Right hindlimb (tissue), 1 donor: ENCODE measurements at regions not wholly inside any gene's neighbourhood (a gene's known extent, or its start where the extent isn't known, plus 50 kb on each side); places are given as distances from the start of the nearest gene placed in this dataset.
A peak's percentile ranks its signal among the peaks of the same experiment; 100 is the strongest.
"Not testable (repeated sequence)": the region's sequence is repeated elsewhere in the genome, so short reads cannot be mapped to it uniquely, and the experiment has no call there.

Experiments used
- DNase-seq: peaks from one replicate; pipeline ENCODE4 v3.0.0-alpha.2; 2018

DNA sequence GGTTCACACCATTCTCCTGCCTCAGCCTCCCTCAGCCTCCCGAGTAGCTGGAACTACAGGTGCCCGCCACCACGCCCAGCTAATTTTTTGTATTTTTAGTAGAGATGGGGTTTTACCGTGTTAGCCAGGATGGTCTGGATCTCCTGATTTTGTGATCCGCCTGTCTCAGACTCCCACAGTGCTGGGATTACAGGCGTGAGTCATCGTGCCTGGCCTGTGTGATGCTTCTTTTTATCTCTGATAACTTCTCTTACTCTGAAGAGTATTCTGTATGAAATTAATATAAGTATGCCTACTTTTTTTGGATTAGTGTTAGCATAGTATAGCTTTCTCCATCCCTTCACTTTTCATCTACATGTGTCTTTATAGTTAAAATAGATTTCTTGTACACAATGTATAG lies 180.8 kb upstream of the GALNT15 start:
- not testable (repeated sequence) for DNase-seq

DNA sequence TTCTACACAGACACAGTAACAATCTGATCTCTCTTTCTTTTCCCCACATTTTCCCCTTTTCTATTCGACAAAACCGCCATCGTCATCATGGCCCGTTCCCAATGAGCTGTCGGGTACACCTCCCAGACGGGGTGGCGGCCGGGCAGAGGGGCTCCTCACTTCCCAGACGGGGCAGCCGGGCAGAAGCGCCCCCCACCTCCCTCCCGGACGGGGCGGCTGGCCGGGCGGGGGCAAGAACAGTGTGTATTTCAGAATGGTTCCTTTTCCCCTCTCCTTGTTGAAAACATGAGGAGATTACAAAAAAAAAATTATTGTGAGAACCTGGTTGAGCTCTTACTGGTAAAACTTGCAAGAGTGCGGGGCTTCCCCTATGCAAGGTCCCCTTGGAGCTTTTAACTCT lies 178.0 kb upstream of the GALNT15 start:
- DNase-seq = not testable (repeated sequence)

DNA sequence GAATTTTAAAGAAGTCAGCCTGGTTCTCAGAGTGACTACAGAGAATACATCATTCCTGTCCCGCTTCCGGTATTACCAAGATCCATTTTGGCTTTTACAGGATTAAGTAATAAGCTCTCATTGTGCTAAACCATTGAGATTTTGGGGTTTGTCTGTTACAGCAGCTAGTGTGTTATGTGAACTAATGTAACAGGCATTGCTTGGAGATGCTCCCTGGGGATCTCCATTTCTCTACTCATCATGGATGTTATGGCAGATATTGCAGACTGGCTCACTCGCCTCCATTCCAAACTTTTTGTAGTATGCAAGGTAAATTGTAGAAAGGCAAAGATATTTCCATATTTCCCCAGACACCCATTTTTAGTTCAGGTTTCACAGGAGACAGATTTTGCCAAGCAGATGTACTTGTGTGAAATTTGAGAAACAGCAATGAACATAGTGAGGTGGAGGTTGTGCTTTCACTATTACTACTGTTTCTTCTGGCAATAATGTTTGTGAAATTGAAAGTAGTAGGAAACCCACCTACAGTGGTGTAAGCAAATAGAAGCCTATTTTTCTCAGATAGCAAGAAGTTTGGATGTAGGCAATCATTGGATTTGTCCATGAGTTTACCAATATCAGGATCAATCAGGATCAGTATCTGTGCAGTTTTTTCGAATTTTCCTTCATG lies 177.1 kb upstream of the GALNT15 start:
- DNase-seq = no peak

DNA sequence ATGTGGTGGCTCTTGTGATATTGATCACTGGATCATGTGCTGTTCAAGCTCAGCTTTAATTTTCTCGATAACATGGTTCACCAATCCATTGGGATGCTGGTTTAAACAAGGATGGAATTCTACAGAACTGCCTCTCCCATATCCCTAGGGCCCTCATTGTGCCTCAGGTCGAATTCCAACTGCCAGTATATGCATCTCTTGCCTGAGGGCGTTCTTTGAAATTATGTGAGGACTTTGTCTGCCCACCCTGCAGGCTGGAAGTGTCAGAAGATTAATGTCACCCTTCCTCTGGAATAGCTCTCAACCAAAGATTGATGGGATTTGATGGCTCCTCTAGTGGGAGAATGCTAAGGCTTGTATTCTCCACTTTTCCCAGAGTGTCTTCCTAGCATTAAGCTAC lies 175.6 kb upstream of the GALNT15 start:
- no peak for DNase-seq

DNA sequence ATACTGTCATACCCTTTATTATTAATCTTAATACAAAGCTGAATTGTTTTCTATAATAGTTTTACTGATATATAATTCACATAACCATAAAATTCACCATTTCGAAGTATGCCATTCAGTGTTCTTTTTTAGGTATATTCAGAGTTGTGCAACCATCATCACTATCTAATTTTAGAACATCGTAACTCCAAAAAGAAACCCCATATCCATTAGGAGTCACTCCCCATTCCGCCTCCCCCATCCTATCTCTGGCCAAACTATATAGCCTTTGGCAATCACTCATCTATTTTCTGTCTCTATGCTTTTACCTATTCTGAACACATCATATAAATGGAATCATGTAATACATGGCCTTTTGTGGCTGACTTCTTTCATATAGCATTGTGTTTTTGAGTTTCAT lies 169.7 kb upstream of the GALNT15 start:
- DNase-seq = no peak

DNA sequence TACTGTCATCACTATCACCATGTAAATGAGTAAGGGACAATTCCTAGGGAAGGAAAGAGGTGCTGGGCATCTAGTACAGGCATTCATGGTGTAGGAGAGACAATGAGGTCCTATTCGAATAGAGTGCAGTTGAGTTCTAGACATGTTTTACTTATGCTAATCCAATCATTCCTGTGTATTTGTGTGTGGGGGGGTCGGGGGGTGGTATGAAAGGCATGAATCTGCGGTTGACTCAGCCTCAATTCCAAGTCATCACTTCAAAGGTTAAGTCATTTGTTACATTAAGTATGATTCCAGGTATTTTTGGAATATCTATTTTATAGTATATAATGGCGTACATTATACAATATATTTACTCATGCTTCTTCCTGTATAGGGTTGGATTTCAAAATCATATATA lies 163.1 kb upstream of the GALNT15 start:
- no peak for DNase-seq

DNA sequence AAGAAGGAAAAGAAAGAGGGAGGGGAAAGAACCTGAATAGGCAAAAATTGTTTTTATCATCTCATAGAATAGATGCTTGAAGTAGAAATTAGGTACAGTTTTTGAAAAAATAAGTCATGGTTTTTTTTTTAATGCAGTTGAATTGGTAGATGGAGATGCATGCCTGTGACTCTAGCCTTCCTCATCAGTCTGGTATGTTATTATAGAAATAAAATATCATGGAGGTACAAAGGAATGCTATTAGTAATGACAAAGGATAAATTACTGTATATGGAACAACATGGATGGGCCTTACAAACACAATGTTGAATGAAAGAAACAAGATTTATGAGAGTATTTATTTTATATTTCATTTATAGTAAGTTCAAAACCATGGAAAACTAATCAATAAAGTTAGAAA lies 162.4 kb upstream of the GALNT15 start:
- no peak for DNase-seq

DNA sequence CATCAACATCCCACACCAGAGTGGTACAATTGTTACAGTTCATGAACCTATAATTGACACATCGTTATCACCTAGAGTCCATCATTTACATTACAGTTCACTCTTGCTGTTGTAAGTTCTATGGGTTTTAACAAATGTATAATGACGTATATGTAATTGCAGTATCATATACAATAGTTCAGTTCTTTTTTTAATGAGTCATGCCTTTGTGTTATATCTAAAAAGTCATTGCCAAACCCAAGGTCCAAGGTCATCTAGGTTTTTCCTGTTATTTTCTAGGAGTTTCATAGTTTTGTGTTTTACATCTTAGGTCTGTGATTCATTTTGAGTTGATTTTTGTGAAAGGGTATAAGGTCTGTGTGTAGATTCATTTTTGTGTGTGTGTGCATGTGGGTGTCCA lies 160.9 kb upstream of the GALNT15 start:
- no peak for DNase-seq

DNA sequence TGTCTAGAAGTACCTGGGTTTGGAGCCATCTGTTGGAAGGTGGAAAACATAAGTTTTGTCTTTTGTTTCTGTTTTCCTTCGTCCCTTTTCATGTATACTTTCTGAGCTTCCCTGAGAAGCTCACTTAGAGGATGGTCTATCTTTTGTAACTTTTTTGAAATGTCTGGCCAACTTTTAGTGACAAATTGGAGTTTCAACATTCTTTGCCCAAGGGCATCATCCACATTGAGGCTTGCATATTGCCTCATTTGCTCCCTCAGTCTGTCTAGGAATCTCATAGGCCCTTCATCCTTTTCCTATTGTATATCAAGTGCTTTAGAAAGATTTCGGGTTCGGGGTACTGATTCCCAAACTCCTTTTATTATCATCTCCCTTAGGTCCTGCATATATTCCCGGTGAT lies 152.7 kb upstream of the GALNT15 start:
- not testable (repeated sequence) for DNase-seq

DNA sequence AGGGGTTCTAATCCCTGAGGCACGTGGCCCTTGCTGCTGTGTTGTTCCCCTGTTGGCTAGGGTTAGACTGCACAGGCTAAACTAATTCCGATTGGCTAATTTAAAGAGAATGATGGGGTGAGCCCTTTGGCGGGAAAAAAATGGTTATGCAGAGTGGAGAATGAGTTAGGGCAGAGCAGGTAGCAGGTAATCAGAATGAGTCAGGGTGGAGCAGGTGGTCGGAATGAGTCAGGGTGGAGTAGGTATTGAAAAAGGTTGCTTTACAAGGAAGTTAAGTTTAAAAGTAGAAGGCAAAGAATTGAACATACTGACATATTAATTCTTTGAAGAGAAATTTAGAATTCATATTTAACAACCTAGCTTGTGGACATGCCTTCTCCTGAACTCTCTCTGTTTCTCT lies 150.6 kb upstream of the GALNT15 start:
- DNase-seq = not testable (repeated sequence)

DNA sequence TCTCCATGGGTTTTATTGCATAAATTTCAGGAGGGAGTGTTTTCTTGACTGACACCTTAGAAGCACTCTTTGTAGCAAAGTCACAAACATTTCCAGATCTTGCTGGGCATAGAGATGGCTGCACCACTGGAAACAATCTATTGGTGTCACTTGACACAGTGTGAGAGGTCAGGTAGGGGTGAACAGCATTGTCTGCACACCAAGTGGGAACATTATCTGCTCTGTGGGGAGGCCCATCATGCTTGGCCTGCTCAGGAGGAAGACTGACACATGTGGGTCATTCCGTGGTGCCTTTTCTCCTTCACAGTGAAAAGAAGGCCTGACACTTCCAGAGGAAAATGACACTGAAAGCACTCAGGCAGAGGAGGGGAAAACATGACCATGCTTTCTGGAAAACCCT lies 149.9 kb upstream of the GALNT15 start:
- DNase-seq = no peak

DNA sequence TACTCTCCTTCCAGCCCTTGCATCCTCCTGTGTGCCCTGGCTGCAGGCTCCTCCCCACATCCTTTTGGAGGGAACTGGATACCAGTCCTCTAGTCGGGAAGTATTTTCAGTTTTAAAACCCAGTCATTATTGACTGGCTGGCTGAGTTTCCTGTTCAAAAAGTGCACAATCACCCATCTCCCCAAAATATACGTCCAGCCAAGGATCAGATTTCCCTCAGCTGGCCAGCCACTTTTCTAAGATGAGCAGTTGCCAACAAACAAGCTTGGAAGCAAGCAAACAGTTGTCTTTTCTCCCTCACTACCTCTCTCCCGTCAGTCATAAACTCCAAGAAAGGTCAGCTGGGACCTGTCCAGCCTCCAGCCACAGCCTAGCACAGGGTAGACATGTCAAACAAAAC lies 147.7 kb upstream of the GALNT15 start:
- peak; percentile 42 for DNase-seq

DNA sequence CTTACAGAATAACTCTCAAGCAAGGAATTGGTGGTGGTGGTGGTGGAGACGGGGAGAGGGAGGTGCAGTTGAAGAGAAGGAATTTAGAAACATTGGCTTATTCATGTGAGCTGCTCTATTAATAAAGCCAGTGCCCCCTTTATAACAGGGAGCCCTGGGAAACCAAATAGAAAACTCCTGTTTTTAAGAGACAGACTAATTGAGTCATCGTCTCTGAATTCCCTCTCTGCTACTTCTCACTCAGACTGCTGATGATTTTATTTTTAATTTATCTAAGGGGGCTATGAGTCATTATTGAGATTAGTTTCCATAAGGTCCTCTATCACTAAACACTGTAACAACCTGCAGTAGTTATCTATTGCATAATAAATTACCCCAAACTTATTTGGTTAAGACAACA lies 145.9 kb upstream of the GALNT15 start:
- no peak for DNase-seq

DNA sequence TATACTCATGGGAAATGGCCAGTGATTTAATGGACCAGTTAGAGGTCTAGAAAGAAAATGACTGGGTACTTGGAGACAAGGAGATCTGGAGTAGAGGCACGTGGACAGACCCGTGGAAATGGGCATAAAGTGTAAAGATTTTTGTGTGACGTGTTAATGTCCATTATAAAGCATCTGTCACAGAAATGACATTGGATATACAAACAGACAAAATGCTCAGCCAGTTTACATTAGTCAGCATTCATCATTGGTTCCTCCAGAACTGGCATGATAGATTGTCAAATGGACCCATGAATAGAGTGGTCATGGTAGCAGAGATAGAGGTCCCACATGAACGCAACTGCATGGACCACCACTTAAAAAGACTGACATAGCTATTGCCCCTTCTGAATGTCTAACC lies 144.1 kb upstream of the GALNT15 start:
- no peak for DNase-seq

DNA sequence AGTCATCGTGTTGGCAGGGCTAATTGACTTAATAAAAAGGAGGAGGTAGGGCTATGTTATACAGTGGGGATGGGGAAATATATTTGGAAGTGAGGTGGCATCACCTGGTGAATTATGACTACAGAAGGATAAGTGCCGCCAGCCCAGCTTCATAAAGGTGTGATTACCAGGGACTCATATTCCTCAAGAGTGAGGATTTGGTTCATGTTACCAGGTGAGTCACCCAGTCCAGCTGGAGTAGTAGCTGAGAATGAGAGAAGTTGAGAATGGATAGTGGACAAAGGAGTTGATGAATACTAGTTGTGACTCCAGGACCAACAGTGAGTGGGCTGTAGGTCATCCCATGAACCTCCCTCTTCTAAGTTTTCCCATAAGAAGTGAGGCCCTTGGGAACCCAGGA lies 143.0 kb upstream of the GALNT15 start:
- no peak for DNase-seq

DNA sequence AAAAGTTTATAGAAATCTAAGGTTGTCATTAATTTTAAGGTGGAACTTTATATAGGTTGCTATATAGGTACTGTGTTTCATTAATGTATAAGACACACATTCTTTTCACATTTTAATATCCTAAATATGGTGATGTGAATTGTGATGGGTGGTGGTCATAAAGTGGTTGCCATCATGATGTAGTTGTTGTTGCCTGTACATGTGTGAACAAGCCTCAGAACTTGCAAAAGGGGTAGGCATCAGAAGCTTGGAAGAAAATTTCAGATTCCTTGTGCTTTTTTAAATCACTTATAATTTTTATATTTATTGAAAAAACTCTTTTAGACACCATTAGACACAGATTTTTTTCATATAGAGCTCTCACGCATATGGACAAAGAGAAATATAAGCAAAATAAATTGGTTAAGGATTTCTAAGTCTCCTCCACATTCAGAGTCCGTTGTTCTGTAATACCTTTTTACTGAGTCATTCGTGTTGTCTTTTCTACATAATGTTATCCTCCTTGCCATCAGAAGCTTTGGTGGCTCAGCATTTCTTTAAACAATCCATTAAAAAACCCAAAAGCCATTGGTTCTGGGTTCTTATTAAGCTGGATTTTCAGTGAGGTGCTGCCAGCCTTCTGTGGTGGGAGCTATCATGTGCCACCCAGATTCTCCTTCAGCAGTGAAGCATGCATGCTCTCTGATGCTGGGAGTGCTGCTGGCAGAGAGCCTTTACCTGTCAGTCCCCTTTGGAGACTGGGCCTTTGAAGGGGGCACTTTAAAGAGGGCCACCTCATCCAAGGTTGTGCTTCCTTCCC lies 140.4 kb upstream of the GALNT15 start:
- DNase-seq = no peak

DNA sequence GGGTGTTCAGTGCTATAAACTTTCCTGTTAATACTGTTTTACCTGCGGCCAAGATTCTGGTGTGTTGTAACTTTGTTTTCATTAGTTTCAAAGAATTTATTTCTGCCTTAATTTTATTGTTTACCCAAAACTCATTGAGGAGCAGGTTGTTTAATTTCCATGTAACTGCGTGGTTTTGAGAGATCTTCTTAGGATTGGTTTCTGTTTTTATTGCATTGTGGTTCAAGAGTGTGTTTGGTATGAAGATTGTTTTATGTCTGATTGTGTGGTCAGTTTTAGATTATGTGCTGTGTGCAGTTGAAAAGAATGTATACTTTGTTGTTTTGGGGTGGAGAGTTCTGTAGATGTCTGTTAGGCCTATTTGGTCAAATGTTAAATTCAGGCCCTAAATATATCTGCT lies 133.5 kb upstream of the GALNT15 start:
- no peak for DNase-seq

DNA sequence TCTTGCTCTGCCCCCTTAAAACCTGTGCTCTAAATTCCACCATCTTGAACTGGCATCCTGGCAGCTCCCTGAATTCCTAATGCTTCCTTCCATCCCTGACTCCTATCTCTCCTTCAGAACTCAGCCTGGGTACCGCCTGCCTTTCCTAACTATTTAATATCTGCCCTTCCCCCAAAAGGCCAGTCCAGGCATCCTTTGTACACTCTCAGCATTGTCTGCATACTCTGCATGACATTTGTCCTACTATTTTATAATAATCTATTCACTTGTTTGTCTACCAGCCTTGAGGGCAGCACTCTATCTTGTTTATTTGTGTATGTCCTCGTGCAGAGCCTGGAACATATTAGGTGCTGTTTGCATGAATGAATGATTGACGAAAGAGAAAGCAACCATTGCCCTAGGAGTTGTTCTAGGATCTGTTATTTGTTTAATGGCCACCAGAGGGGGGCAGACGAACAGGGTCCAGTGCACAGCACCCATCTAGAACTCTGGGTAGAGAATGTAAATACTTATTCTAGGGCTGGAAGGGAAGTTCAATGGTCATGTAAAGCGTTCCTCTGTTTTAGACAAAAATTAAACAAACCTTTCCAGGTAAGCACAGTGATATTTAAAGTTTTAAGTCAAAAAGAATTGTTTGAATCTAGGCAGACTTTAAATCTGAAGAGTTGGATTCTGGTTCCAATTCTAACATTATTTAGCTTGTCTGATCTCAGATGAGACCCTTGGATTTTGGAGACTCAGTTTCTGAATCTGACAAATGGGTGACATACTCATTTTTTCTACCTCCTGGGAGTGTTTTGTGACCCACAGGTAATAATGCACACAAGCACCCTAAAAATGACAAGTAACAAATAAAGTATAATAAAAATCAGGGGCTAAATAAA lies 125.8 kb upstream of the GALNT15 start:
- peak; percentile 55 for DNase-seq

DNA sequence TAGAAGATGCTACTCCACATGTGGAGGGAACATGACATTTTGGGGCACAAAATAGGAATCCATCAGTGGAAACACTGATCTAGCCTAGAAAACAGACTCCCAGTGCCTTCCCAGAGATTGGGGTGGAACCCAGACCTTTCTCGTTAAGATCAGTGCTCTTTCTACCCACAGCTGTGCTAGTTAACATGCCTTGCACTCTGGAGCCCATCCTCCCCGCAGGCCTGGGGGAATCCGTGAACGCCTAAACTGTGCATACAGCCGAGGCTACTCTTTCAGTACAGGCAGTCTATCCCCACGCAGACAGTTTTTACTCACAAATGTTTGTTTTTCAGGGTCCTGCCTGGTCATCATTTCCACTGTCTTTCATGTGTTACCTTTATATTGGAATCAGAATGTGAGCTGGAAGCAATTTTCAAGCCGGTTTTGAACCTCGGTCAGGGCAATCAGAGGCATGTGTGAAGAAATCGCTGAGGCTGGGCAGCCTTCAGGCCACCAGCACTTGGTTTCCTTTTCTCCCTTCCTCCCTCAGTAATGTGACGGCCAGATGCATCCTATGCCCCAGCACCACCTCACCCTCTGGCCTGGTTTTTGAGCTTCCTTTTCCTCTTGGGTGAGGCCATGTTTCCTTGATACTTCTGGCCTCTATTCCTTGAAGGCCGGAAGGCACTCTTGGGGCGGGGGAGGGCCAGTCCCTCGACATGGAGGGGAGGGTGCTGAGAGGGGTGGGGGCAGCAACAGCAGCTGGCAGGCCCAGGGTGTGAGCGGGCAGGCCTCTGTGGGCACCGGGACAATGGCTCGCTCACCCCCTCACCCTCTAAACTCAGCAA lies 123.6 kb upstream of the GALNT15 start:
- DNase-seq = no peak

DNA sequence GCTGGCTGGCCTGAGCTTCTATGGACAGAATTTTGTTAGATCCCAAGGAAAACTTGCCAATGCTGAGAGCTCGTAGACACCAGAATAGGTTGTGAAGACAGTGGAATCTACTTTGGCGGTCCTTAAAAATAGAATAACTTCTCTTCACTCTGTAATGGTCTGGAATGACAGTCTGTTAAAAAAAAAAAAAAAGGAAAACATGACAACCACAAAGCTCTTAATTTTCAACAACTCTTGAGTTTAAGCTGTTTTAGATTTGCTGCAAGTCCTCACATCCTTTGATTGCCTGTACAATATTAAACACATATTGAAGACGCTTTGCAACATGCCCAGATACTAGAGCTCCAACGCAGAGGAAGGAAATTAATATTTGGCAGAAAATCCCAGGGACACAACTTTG lies 122.8 kb upstream of the GALNT15 start:
- no peak for DNase-seq

DNA sequence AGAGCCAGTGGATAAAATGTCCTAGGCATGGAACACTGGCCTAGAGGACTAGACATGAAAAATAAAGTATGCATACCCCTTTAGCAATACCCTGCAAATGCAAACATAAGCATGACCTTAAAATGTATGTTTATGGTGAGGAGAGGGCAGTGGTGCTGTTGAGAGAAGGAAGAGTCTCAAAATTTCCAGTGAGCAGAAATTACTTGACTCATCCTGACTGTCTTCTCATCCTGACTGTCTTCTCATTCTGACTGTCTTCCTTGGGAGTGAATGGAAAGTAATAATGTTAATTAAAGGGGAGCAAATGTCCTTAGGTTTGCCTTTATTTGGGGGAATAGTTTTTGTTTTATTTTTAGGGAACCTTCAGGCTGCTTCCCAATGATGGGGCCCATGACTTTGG lies 121.5 kb upstream of the GALNT15 start:
- no peak for DNase-seq

DNA sequence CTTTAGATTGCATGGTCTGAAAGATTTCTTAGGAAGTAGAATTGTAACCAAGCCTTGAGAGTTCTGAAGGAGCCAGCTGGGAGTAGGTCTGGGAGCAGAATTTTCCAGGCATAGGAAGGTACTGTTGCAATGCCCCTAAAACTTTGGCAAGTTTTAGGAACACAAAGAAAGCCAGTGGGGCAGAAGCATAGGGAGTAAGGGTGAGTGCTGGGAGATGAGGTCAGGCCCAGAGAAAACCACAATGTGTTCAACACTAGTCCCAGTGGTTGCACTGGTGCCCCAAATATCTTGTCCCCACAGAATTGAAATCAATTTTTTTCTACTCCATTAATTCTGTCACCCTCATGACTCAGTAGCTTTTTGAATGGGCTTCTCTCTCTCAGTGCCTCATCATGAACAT lies 120.7 kb upstream of the GALNT15 start:
- no peak for DNase-seq
